ENCODE measurements at regions not wholly inside any gene's neighbourhood (a gene's known extent, or its start where the extent isn't known, plus 50 kb on each side); places are given as distances from the start of the nearest gene placed in this dataset.

GRCh38 chr14:58697930-58698642 is 60.3 kb downstream of the DACT1 start:
- H3K4me3 ChIP-seq (ENCODE audit: low read depth, low read length), result no peak overlapping the region
- H3K27ac ChIP-seq (ENCODE audit: low read depth, low read length), result no peak overlapping the region
- peaks cover 9% of the 10 kb centered on the region for H3K4me1 ChIP-seq (ENCODE audit: control insufficient read depth, insufficient read depth, low read length)
- H3K27me3 ChIP-seq (ENCODE audit: control insufficient read depth, insufficient read depth, low read length), result no peaks in the 10 kb centered on the region
- H3K36me3 ChIP-seq (ENCODE audit: control insufficient read depth, insufficient read depth, low read length), result no peaks in the 10 kb centered on the region
- no peaks in the 10 kb centered on the region for H3K9me3 ChIP-seq (ENCODE audit: control insufficient read depth, insufficient read depth, low read depth, low read length)
- no peak overlapping the region for H3K9ac ChIP-seq (ENCODE audit: low read length)

- Histone ChIP-seq H3K9ac (ENCODE audit: low read length) (no peak overlapping the region), H3K4me3 (ENCODE audit: low read depth, low read length) (no peak overlapping the region), H3K36me3 (ENCODE audit: control insufficient read depth, insufficient read depth, low read length) (no peaks in the 10 kb centered on the region), H3K4me1 (ENCODE audit: control insufficient read depth, insufficient read depth, low read length) (peaks cover 20% of the 10 kb centered on the region), H3K9me3 (ENCODE audit: control insufficient read depth, insufficient read depth, low read depth, low read length) (no peaks in the 10 kb centered on the region), H3K27me3 (ENCODE audit: control insufficient read depth, insufficient read depth, low read length) (no peaks in the 10 kb centered on the region), H3K27ac (ENCODE audit: low read depth, low read length) (no peak overlapping the region)
Observed at GRCh38 chr14:58699681-58700205, 62.0 kb downstream of the DACT1 start.

- Histone ChIP-seq H3K4me1 (ENCODE audit: control insufficient read depth, insufficient read depth, low read length) (peaks cover 20% of the 10 kb centered on the region), H3K27ac (ENCODE audit: low read depth, low read length) (no peak overlapping the region), H3K4me3 (ENCODE audit: low read depth, low read length) (no peak overlapping the region), H3K9me3 (ENCODE audit: control insufficient read depth, insufficient read depth, low read depth, low read length) (no peaks in the 10 kb centered on the region), H3K27me3 (ENCODE audit: control insufficient read depth, insufficient read depth, low read length) (no peaks in the 10 kb centered on the region), H3K9ac (ENCODE audit: low read length) (no peak overlapping the region), H3K36me3 (ENCODE audit: control insufficient read depth, insufficient read depth, low read length) (no peaks in the 10 kb centered on the region)
Observed at GRCh38 chr14:58701156-58701555, 63.4 kb downstream of the DACT1 start.

GRCh38 chr14:58701604-58702003 is 63.8 kb downstream of the DACT1 start:
- Histone ChIP-seq H3K36me3 (ENCODE audit: control insufficient read depth, insufficient read depth, low read length) (no peaks in the 10 kb centered on the region), H3K27me3 (ENCODE audit: control insufficient read depth, insufficient read depth, low read length) (no peaks in the 10 kb centered on the region), H3K27ac (ENCODE audit: low read depth, low read length) (no peak overlapping the region)

GRCh38 chr14:58702441-58703160 is 64.8 kb downstream of the DACT1 start:
- Histone ChIP-seq H3K27me3 (ENCODE audit: control insufficient read depth, insufficient read depth, low read length) (no peaks in the 10 kb centered on the region), H3K27ac (ENCODE audit: low read depth, low read length) (no peak overlapping the region), H3K9me3 (ENCODE audit: control insufficient read depth, insufficient read depth, low read depth, low read length) (no peaks in the 10 kb centered on the region), H3K4me3 (ENCODE audit: low read depth, low read length) (no peak overlapping the region), H3K4me1 (ENCODE audit: control insufficient read depth, insufficient read depth, low read length) (peaks cover 15% of the 10 kb centered on the region), H3K9ac (ENCODE audit: low read length) (no peak overlapping the region), H3K36me3 (ENCODE audit: control insufficient read depth, insufficient read depth, low read length) (no peaks in the 10 kb centered on the region)

More at GRCh38 chr14:58701604-58702003, 63.8 kb downstream of the DACT1 start:
- Histone ChIP-seq H3K9me3 (ENCODE audit: control insufficient read depth, insufficient read depth, low read depth, low read length) (no peaks in the 10 kb centered on the region), H3K9ac (ENCODE audit: low read length) (no peak overlapping the region), H3K4me1 (ENCODE audit: control insufficient read depth, insufficient read depth, low read length) (peaks cover 20% of the 10 kb centered on the region), H3K4me3 (ENCODE audit: low read depth, low read length) (no peak overlapping the region)

GRCh38 chr14:58703161-58703506 is 65.4 kb downstream of the DACT1 start:
- Histone ChIP-seq H3K4me3 (ENCODE audit: low read depth, low read length) (no peak overlapping the region), H3K27me3 (ENCODE audit: control insufficient read depth, insufficient read depth, low read length) (no peaks in the 10 kb centered on the region), H3K9me3 (ENCODE audit: control insufficient read depth, insufficient read depth, low read depth, low read length) (no peaks in the 10 kb centered on the region), H3K4me1 (ENCODE audit: control insufficient read depth, insufficient read depth, low read length) (peaks cover 11% of the 10 kb centered on the region; the same call in 1 of the 2 replicates), H3K36me3 (ENCODE audit: control insufficient read depth, insufficient read depth, low read length) (no peaks in the 10 kb centered on the region), H3K27ac (ENCODE audit: low read depth, low read length) (no peak overlapping the region), H3K9ac (ENCODE audit: low read length) (no peak overlapping the region)

GRCh38 chr14:58705066-58705465 is 67.3 kb downstream of the DACT1 start:
- H3K27ac ChIP-seq (ENCODE audit: low read depth, low read length), result no peak overlapping the region
- no peaks in the 10 kb centered on the region for H3K27me3 ChIP-seq (ENCODE audit: control insufficient read depth, insufficient read depth, low read length)
- peaks cover 13% of the 10 kb centered on the region for H3K4me1 ChIP-seq (ENCODE audit: control insufficient read depth, insufficient read depth, low read length)
- no peak overlapping the region for H3K9ac ChIP-seq (ENCODE audit: low read length)
- no peaks in the 10 kb centered on the region for H3K9me3 ChIP-seq (ENCODE audit: control insufficient read depth, insufficient read depth, low read depth, low read length)
- H3K4me3 ChIP-seq (ENCODE audit: low read depth, low read length), result no peak overlapping the region
- H3K36me3 ChIP-seq (ENCODE audit: control insufficient read depth, insufficient read depth, low read length), result no peaks in the 10 kb centered on the region

GRCh38 chr14:58707949-58708348 is 70.2 kb downstream of the DACT1 start:
- Histone ChIP-seq H3K27ac (ENCODE audit: low read depth, low read length) (no peak overlapping the region), H3K9me3 (ENCODE audit: control insufficient read depth, insufficient read depth, low read depth, low read length) (no peaks in the 10 kb centered on the region), H3K27me3 (ENCODE audit: control insufficient read depth, insufficient read depth, low read length) (no peaks in the 10 kb centered on the region), H3K4me3 (ENCODE audit: low read depth, low read length) (no peak overlapping the region), H3K36me3 (ENCODE audit: control insufficient read depth, insufficient read depth, low read length) (no peaks in the 10 kb centered on the region), H3K9ac (ENCODE audit: low read length) (no peak overlapping the region), H3K4me1 (ENCODE audit: control insufficient read depth, insufficient read depth, low read length) (peaks cover 15% of the 10 kb centered on the region)

- Histone ChIP-seq H3K27me3 (ENCODE audit: control insufficient read depth, insufficient read depth, low read length) (no peaks in the 10 kb centered on the region), H3K9ac (ENCODE audit: low read length) (no peak overlapping the region), H3K9me3 (ENCODE audit: control insufficient read depth, insufficient read depth, low read depth, low read length) (no peaks in the 10 kb centered on the region), H3K4me1 (ENCODE audit: control insufficient read depth, insufficient read depth, low read length) (peaks cover 4% of the 10 kb centered on the region), H3K27ac (ENCODE audit: low read depth, low read length) (no peak overlapping the region), H3K36me3 (ENCODE audit: control insufficient read depth, insufficient read depth, low read length) (no peaks in the 10 kb centered on the region), H3K4me3 (ENCODE audit: low read depth, low read length) (no peak overlapping the region)
Observed at GRCh38 chr14:58709949-58710348, 72.2 kb downstream of the DACT1 start.

GRCh38 chr14:58711382-58711781 is 73.6 kb downstream of the DACT1 start:
- Histone ChIP-seq H3K27ac (ENCODE audit: low read depth, low read length) (no peak overlapping the region), H3K36me3 (ENCODE audit: control insufficient read depth, insufficient read depth, low read length) (no peaks in the 10 kb centered on the region), H3K4me3 (ENCODE audit: low read depth, low read length) (no peak overlapping the region), H3K9me3 (ENCODE audit: control insufficient read depth, insufficient read depth, low read depth, low read length) (no peaks in the 10 kb centered on the region), H3K27me3 (ENCODE audit: control insufficient read depth, insufficient read depth, low read length) (no peaks in the 10 kb centered on the region), H3K9ac (ENCODE audit: low read length) (no peak overlapping the region), H3K4me1 (ENCODE audit: control insufficient read depth, insufficient read depth, low read length) (peaks cover 4% of the 10 kb centered on the region)

GRCh38 chr14:58712357-58712756 is 74.6 kb downstream of the DACT1 start:
- Histone ChIP-seq H3K36me3 (ENCODE audit: control insufficient read depth, insufficient read depth, low read length) (no peaks in the 10 kb centered on the region), H3K4me1 (ENCODE audit: control insufficient read depth, insufficient read depth, low read length) (peaks cover 4% of the 10 kb centered on the region), H3K9ac (ENCODE audit: low read length) (no peak overlapping the region), H3K9me3 (ENCODE audit: control insufficient read depth, insufficient read depth, low read depth, low read length) (no peaks in the 10 kb centered on the region), H3K4me3 (ENCODE audit: low read depth, low read length) (no peak overlapping the region), H3K27ac (ENCODE audit: low read depth, low read length) (no peak overlapping the region), H3K27me3 (ENCODE audit: control insufficient read depth, insufficient read depth, low read length) (no peaks in the 10 kb centered on the region)
